MCF 10A (cell line): ENCODE measurements at regions not wholly inside any gene's neighbourhood (a gene's known extent, or its start where the extent isn't known, plus 50 kb on each side); places are given as distances from the start of the nearest gene placed in this dataset.

Source experiments
- BruUV-seq: library from RNA; stranded (reverse); fragments of 400-500 nt; replicated peaks from 2 replicates; lab custom pipeline; 2021; lab: Mats Ljungman, UMichigan
- CTCF ChIA-PET: fragments of 300-600 bp; sonication (Branson Sonifier 250); formaldehyde crosslinking; extraction: SDS; loops from one replicate; lab custom pipeline; 2021; ENCODE audit warnings: antibody characterized with exemption, inconsistent platforms; lab: Yijun Ruan, JAX
- POLR2A ChIA-PET: fragments of 300-600, 350-650 bp; sonication (Branson Sonifier 250); formaldehyde crosslinking; extraction: SDS; loops from one replicate; lab custom pipeline; 2020; ENCODE audit warnings: antibody characterized with exemption, inconsistent platforms; lab: Yijun Ruan, JAX
- DNase-seq: peaks from one replicate; pipeline ENCODE4 v3.0.0-alpha.2; 2018; ENCODE audit not compliant: unreplicated experiment
- H3K27ac Mint-ChIP-seq: one replicate; pipeline ENCODE4 v1.8.0; 2022; ENCODE audit warnings: mild to moderate bottlenecking, low read depth, mixed read lengths; ENCODE audit not compliant: unreplicated experiment
- H3K27me3 Mint-ChIP-seq: one replicate; pipeline ENCODE4 v1.8.0; 2022; ENCODE audit warnings: mixed read lengths; ENCODE audit not compliant: insufficient read depth, unreplicated experiment
- H3K36me3 Mint-ChIP-seq: one replicate; pipeline ENCODE4 v1.8.0; 2022; ENCODE audit warnings: mild to moderate bottlenecking, moderate library complexity, mixed read lengths; ENCODE audit not compliant: insufficient read depth, unreplicated experiment
- H3K4me1 Mint-ChIP-seq: one replicate; pipeline ENCODE4 v1.8.0; 2022; ENCODE audit warnings: mixed read lengths; ENCODE audit not compliant: insufficient read depth, unreplicated experiment
- H3K4me3 Mint-ChIP-seq: one replicate; pipeline ENCODE4 v1.8.0; 2022; ENCODE audit warnings: mild to moderate bottlenecking, moderate library complexity, mixed read lengths; ENCODE audit not compliant: unreplicated experiment
- H3K9me3 Mint-ChIP-seq: one replicate; pipeline ENCODE4 v1.8.0; 2022; ENCODE audit warnings: mixed read lengths; ENCODE audit not compliant: unreplicated experiment
- CTCF ChIP-seq: fragments of 200-600 bp; IDR thresholded peaks from one replicate; pipeline ENCODE4 v1.8.0; 2022; ENCODE audit warnings: antibody characterized with exemption, mild to moderate bottlenecking; ENCODE audit not compliant: unreplicated experiment
- intact Hi-C: fragments of 100-400 bp; cut with micrococcal nuclease; formaldehyde crosslinking; loops from 2 replicates; pipeline ENCODE4 v1.14.1; 2022

DNA sequence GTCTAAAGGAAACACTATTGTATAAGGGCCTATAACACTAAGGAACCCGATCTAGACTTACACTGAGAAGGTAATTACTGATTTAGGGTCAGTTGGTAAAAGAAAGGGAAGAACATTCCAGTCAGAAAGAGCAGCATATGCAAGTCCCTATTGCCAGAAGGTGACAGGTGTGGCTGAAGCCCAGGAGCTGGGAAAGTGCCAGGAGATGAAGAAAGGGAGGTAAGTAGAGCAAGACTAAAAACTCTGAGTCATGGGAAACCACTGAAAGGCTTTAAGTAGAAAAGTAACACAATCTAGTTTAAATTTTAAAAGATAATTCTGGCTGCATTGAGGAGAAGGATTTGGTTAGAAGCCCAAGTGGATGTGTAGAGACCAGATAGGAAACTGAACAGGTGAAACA lies 77.7 kb upstream of the INTU start:
- H3K4me1 Mint-ChIP-seq, result no peaks in the 10 kb centered on the region
- H3K36me3 Mint-ChIP-seq, result no peaks in the 10 kb centered on the region
- H3K27ac Mint-ChIP-seq, result no peak overlapping the region
- TF ChIP-seq CTCF, result no peak
- ChIA-PET POLR2A (interaction anchor here (0.6 kb wide), 1 partner anchor 9 kb away, joined by 4 read pairs; no protein-coding TSS in a partner anchor), CTCF (no interaction called here)
- H3K4me3 Mint-ChIP-seq, result no peak overlapping the region
- intact Hi-C loops, result no loop called here
- no TSS peak for BruUV-seq
- H3K27me3 Mint-ChIP-seq, result no peaks in the 10 kb centered on the region
- peak; percentile 59 for DNase-seq
- H3K9me3 Mint-ChIP-seq, result no peaks in the 10 kb centered on the region

DNA sequence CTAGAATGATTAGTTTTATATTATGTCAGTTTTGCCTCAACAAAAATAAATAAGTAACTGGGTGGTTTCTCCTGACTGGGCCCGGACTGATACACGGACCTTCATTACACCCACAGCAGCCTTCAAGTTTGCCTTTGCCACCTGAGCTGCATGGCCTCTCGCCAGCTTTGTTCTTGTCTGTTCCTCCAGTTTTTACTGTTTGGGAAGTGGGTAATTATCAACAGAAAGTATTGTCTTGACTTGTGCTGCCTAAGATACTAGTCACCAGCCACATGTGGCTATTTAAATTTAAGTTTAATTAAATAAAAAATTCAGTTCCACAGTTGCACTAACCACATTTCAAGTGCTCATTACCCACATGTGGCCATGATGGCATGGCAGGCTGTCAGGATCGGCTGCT lies 74.7 kb upstream of the INTU start:
- ChIA-PET CTCF (no interaction called here), POLR2A (no interaction called here)
- Mint-ChIP-seq H3K4me1 (no peaks in the 10 kb centered on the region), H3K4me3 (no peak overlapping the region), H3K27ac (no peak overlapping the region), H3K9me3 (no peaks in the 10 kb centered on the region), H3K36me3 (no peaks in the 10 kb centered on the region), H3K27me3 (no peaks in the 10 kb centered on the region)
- BruUV-seq, result no TSS peak
- no peak for TF ChIP-seq CTCF
- intact Hi-C loops, result no loop called here
- DNase-seq, result no peak

DNA sequence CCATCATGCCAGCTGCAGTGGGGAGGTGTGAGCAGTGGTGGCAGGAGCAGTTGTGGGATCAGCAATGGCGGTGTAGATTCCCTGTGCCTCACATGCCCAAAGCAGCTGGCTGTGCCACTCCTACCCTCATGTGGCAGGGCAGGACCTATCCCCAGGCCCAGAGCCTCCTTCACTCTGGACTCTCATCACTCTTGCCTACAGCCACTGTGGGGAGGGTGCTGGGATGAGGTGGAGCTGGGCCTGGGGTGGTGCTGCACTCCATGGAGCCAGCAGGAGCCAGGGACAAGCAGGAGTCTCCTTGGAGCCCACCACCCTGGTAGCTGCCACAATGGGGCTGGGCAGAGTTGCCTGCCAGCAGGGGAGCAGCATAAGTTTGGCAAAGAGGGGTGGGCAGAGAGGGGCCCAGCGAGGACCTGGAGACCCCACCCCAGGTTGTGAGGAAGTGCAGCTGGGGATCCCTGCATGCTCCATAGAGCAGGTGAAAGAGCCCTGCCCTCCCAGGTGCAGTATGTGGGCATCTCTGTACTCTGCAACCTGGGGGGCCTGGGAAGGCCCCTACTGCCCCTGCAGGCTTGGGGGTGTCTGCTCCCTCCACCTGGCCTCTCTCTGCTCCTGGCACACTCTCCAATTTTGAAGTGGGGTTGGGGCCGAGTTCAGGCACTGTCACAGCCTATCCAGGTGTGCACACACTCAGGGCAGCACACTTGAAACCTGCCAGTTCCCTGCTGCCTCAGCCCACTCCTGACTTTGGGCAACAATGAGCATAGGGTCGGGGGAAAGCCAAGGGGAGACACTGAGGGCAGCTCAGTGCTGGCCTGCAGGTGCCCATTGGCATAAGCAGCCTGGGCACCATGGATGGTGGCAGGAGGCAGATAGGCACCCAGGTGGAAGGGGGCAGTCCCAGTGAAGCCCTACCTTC lies 74.0 kb upstream of the INTU start:
- no peaks in the 10 kb centered on the region for H3K36me3 Mint-ChIP-seq
- BruUV-seq, result no TSS peak
- intact Hi-C loops, result no loop called here

More for the DNA sequence above, 74.0 kb upstream of the INTU start:
- Mint-ChIP-seq H3K9me3 (no peaks in the 10 kb centered on the region), H3K4me3 (no peak overlapping the region), H3K4me1 (no peaks in the 10 kb centered on the region), H3K27ac (no peak overlapping the region), H3K27me3 (no peaks in the 10 kb centered on the region)
- no peak for TF ChIP-seq CTCF
- ChIA-PET CTCF (no interaction called here), POLR2A (no interaction called here)
- no peak for DNase-seq
